NCI-H748 (cell line): ENCODE measurements at regions not wholly inside any gene's neighbourhood (a gene's known extent, or its start where the extent isn't known, plus 50 kb on each side); places are given as distances from the start of the nearest gene placed in this dataset.

Experiments
- DNase-seq: peaks from one replicate; lab custom pipeline; 2025; ENCODE audit not compliant: unreplicated experiment; lab: John Stamatoyannopoulos, UW

GRCh38 chr2:193712912-193713311 is 1518.2 kb upstream of the TMEFF2 start:
- no peak for DNase-seq

GRCh38 chr2:193703411-193703810 is 1508.7 kb upstream of the TMEFF2 start:
- DNase-seq: no peak

- DNase-seq: no peak
These were observed 1506.8 kb upstream of the TMEFF2 start for GRCh38 chr2:193701484-193701883.

- DNase-seq: peak; percentile 88
These were observed 1500.6 kb upstream of the TMEFF2 start for GRCh38 chr2:193695367-193695766.

- DNase-seq: peak; percentile 98
These were observed 1499.0 kb upstream of the TMEFF2 start for GRCh38 chr2:193693758-193694157.

- DNase-seq: peak; percentile 37
These were observed 1495.8 kb upstream of the TMEFF2 start for GRCh38 chr2:193690572-193690971.

DNA sequence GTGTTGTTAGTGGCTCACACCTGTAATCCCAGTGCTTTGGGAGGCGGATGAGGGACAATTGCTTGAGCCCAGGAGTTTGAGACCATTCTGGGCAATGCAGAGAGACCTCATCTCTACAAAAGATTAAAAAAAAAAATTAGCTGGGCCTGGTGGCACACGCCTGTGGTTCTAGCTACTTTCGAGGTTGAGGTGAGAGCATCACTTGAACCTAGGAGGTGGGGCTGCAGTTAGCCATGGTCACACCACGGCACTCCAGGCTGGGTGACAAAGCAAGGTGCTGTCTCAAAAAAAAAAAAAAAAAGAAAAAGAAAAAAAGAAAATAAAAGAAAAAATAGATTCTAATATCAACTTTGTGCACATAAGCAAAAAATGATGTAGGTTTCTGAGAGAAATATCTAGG is 1492.5 kb upstream of the TMEFF2 start:
- no peak for DNase-seq

DNA sequence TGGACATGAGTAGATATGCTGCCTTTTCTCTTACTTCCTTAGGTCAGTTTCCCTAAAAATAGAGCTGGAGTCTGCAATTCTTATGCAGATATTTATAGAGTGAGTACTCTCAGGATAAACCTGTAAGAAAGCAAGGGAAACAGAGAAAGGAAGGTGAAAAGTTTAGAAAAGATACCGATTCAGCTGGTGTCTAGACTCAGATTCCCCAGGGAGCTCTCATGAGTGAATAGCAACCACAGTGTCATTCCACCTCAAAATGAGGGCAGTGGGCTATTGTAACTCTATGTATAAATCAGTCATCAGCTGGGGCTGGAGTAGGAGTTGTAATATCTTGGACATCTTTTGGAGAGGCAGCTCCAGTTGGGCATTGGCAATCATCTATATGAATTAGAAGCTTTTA is 1485.1 kb upstream of the TMEFF2 start:
- DNase-seq: no peak

DNA sequence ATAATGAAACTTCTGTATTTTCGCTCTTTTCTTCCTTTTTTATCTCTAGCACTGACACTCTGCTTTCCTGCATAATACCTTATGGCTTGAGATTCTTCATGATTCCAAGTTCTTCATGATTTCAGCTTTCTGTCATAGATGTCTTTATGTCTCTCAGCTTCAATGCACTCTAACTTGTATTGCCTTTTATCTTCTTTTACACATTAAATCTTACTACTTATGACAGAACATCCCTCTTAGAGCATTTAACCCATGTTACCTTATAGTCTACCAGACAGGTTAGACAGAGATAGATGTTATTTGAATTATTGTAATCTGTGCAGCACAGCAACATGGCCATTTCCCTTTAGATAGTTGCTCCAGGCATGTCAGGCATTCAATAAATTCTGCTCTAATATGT is 1475.7 kb upstream of the TMEFF2 start:
- DNase-seq: no peak

DNA sequence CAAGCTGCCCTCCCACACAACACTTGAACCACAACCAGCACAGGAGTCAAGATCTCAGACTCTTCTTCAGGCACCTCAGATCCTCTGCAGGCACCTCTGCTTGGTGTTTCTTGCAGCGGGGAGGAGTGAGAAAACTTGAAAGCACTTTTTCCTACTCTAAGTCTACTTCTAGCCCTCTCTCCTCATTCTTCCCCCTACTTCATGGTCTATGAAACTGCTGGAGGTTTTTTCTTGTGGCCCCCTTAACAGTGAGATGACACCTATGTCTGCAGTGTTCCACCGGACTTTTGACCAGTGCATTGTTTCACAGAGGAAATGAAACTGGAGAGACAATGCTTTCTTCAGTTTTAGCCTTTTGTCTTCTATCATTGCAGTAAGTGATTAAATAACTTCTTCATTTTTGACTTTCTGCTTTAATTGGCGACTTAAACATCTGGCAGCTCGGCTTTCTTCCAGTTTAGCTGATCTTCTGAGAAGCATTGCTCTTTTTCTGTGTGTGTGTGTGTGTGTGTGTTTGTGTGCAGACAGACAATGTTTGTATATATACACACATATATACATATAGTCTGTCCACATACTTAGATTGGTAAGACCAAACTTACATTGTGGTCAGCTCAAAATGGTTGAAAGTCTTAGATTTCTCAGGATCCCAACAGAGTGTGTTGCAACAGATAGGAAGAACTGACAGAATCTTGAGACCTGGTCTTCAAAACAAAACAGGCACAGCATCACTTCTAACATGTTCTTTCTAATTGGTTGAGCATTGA is 1474.0 kb upstream of the TMEFF2 start:
- DNase-seq: no peak

- no peak for DNase-seq
These were observed 1433.2 kb upstream of the TMEFF2 start for GRCh38 chr2:193627927-193628272.

GRCh38 chr2:193627187-193627926 is 1432.6 kb upstream of the TMEFF2 start:
- DNase-seq: no peak

DNA sequence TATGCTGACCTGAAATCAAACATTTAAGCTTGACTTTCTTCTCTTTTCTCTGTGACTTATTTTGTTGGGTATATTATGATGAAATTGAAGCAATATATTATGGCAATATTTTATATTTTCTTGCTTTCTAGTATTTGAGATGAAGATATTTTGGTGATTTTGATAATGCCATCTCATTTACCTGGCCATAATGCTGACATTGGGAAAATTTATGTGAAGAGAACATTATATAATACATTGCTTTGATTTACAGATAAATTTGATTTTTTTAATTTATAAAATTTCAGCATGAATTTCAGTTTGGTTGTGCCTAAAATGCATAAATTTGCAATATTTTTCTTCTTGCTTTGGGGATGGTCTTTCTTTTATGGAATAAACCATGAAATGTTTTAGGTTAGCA is 1413.7 kb upstream of the TMEFF2 start:
- no peak for DNase-seq

DNA sequence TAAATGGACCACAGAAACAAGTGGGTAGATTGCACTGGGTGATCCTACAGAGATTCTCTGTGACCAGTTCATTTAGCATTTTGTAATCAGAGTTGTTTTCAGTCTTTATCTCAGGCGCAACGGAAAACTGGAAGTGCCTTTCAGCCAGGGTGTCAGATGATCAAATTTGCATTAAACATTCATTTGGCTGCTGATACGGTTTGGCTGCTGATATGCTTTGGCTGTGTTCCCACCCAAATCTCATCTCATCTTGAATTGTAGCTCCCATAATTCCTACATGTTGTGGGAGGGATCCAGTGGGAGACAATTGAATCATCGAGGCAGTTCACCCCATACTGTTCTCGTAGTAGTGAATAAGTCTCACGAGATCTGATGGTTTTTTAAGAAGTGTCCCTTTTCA is 1396.1 kb upstream of the TMEFF2 start:
- DNase-seq: no peak

GRCh38 chr2:193584522-193584938 is 1389.8 kb upstream of the TMEFF2 start:
- DNase-seq: peak; percentile 71

- DNase-seq: peak; percentile 81
These were observed 1389.1 kb upstream of the TMEFF2 start for GRCh38 chr2:193583638-193584400.

- DNase-seq: peak; percentile 83
These were observed 1387.1 kb upstream of the TMEFF2 start for GRCh38 chr2:193581807-193582206.

DNA sequence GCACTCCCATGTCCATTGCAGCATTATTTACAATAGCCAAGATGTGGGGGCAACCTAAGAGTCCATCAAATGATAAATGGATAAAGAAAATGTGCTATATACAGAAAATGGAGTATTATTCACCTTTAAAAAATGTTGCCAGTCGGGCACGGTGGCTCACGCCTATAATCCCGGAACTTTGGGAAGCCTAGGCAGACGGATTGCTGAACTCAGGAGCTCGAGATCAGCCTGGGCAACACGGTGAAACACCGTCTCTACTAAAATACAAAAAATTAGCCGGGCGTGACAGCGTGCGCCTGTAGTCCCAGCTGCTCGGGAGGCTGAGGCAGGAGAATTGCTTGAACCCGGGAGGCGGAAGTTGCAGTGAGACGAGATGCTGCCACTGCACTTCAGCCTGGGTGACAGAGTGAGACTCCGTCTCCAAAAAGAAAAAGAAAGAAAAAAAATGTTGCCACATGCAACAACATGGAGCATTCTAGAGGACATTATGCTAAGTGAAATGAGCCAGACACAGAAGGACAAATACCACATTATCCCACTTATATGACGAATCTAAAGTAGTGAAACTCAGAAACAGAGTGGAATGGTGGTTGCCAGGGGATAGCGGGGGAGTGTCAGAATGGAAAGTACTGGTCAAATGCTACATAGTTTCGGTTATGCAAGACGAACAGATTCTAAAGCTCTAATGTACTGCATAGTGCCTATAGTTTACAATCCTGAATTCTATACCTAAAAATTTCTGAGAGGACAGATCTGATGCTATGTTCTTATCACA is 1385.6 kb upstream of the TMEFF2 start:
- no peak for DNase-seq

DNA sequence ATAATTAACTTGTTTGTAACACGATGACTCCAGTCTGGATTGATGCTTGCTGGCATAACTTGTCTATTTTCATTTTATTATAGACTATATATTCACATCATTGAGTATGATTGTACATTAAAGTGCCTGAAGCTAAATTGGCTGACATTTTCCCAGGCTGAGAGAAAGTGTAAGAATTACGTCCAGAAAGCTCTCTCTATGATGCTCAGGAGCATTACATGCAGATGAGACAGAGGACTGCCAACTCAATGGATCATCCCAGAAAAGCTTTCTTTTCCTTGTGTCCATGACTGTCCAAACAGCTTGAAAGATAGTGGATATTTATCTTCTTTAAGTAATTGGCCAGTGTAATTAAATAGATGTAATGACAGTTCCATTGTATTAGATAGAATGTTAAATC is 1372.2 kb upstream of the TMEFF2 start:
- DNase-seq: peak; percentile 63

GRCh38 chr2:193566276-193566675 is 1371.5 kb upstream of the TMEFF2 start:
- DNase-seq: no peak

DNA sequence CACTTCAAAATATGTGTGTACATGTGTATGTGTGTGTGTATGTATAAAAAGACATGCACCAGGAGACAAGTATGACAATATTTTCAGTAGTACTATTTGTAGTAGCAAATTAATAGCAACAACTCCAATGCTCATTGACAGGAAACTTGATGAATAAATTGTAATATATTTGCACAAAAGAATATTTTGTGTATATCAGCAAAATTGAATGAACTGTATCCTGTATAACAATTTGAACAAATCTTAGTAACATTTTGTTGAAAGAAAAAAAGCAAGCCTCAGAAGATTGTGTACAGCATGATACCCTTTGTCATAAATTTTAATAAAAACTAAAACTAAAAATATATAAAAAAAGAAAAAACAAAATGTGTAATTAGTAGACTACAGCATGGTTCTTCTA is 1367.3 kb upstream of the TMEFF2 start:
- DNase-seq: no peak
